K562 (cell line): ENCODE measurements at regions not wholly inside any gene's neighbourhood (a gene's known extent, or its start where the extent isn't known, plus 50 kb on each side); places are given as distances from the start of the nearest gene placed in this dataset.

Source experiments
- ATAC-seq: fragments of 200-7000 bp; cut with Tn5 transposase; 3 replicates; pipeline ENCODE4 v1.9.1; 2020; ENCODE audit warnings: moderate library complexity
- BruUV-seq: library from RNA; stranded (reverse); fragments of 400-500 nt; replicated peaks from 2 replicates; lab custom pipeline; 2021; lab: Mats Ljungman, UMichigan
- CTCF ChIA-PET: fragments of 300-600 bp; formaldehyde crosslinking; extraction: SDS; loops from one replicate; lab custom pipeline; 2021; ENCODE audit warnings: low intra/inter-chr PET ratio; lab: Yijun Ruan, JAX
- POLR2A ChIA-PET: fragments of 300-600, 350-650 bp; sonication (Branson Sonifier 250); formaldehyde crosslinking; extraction: SDS; loops from one replicate; lab custom pipeline; 2021; ENCODE audit warnings: antibody characterized with exemption, inconsistent platforms; lab: Yijun Ruan, JAX
- DNase-seq, 4 experiments: peaks; one replicate each; pipeline versions ENCODE4 v3.0.0 to v3.0.0-alpha.2; 2011 to 2018; ENCODE audit warnings: low spot score in 3 of 4, mixed read lengths in 3 of 4; ENCODE audit errors: extremely low read depth in 1 of 4
- FAIRE-seq: peaks from 2 replicates; lab custom pipeline; 2011; peaks lifted over from hg19 to GRCh38; lab: Jason Lieb, UNC
- H2AFZ ChIP-seq: 2 replicates; pipeline ENCODE4 v1.6.0; 2011; ENCODE audit warnings: low read depth, low read length, control low read depth, inconsistent platforms
- H3K27ac ChIP-seq: fragments of 200-600 bp; 3 replicates; pipeline ENCODE4 v1.8.0; 2011; ENCODE audit warnings: low read depth, mild to moderate bottlenecking, control low read depth, inconsistent platforms, low read length, moderate library complexity, mixed read lengths; ENCODE audit errors: extremely low read depth
- H3K27me3 ChIP-seq, 2 experiments: fragments of 300-600 bp in 1 of 2; 2 replicates in 1 of 2; 3 replicates in 1 of 2; pipeline versions ENCODE4 v1.6.0 to v1.8.0; 2011; ENCODE audit warnings: inconsistent platforms in 2 of 2, low read length in 2 of 2, mild to moderate bottlenecking in 1 of 2, mixed read lengths in 1 of 2, moderate library complexity in 1 of 2; ENCODE audit not compliant: control insufficient read depth in 2 of 2, insufficient read depth in 2 of 2
- H3K36me3 ChIP-seq: fragments of 300-600 bp; 3 replicates; pipeline ENCODE4 v1.8.0; 2011; ENCODE audit warnings: mild to moderate bottlenecking, low read length, inconsistent platforms; ENCODE audit not compliant: control insufficient read depth, insufficient read depth
- H3K4me1 ChIP-seq, 2 experiments: fragments of 200-600 bp in 1 of 2; replicated peaks in 1 of 2; 2 replicates in 1 of 2; 3 replicates in 1 of 2; pipeline versions ENCODE4 v1.5.1 to v1.8.0; 2011; ENCODE audit warnings: inconsistent platforms in 2 of 2, low read length in 2 of 2, mild to moderate bottlenecking in 1 of 2, mixed read lengths in 1 of 2, moderate library complexity in 1 of 2; ENCODE audit not compliant: control insufficient read depth in 2 of 2, insufficient read depth in 2 of 2
- H3K4me2 ChIP-seq: 2 replicates; pipeline ENCODE4 v1.6.1; 2011; ENCODE audit warnings: low read length, control low read depth, inconsistent platforms, mixed read lengths; ENCODE audit not compliant: insufficient read depth
- H3K4me3 ChIP-seq: fragments of 200-600 bp; sonication (generic), shearing (Covaris generic); 2 replicates; pipeline ENCODE4 v1.5.1; 2016; ENCODE audit warnings: control low read depth, inconsistent platforms
- H3K79me2 ChIP-seq: fragments of 200-600 bp; 3 replicates; pipeline ENCODE4 v1.8.0; 2011; ENCODE audit warnings: low read length, inconsistent platforms; ENCODE audit not compliant: control insufficient read depth, insufficient read depth
- H3K9ac ChIP-seq, 2 experiments: 2 replicates each; pipeline versions ENCODE4 v1.6.0 to v1.6.1; 2011; ENCODE audit warnings: low read depth in 2 of 2, low read length in 2 of 2, control low read depth in 1 of 2, inconsistent platforms in 1 of 2, mild to moderate bottlenecking in 1 of 2, mixed read lengths in 1 of 2; ENCODE audit not compliant: insufficient read depth in 1 of 2
- H3K9me1 ChIP-seq: one replicate; pipeline ENCODE4 v1.6.0; 2011; ENCODE audit warnings: inconsistent platforms, mild to moderate bottlenecking, low read length, moderate library complexity; ENCODE audit not compliant: control insufficient read depth, insufficient read depth
- H3K9me3 ChIP-seq: replicated peaks from 2 replicates; pipeline ENCODE4 v1.5.1; 2011; ENCODE audit warnings: low read depth, low read length, inconsistent platforms; ENCODE audit not compliant: control insufficient read depth, insufficient read depth
- H4K20me1 ChIP-seq: replicated peaks from 2 replicates; pipeline ENCODE4 v1.6.1; 2011; ENCODE audit warnings: low read length, inconsistent platforms, mixed read lengths; ENCODE audit not compliant: control insufficient read depth, insufficient read depth
- ARID2 ChIP-seq: fragments of 450-650 bp; IDR thresholded peaks from 2 replicates; pipeline ENCODE4 v1.6.1; 2017; ENCODE audit warnings: antibody characterized with exemption, mild to moderate bottlenecking
- ATF4 ChIP-seq: fragments of 450-650 bp; formaldehyde crosslinking; IDR thresholded peaks from 2 replicates; pipeline ENCODE4 v1.4.0; 2022; ENCODE audit warnings: mild to moderate bottlenecking, moderate library complexity
- CBX2 ChIP-seq: fragments of 200-600 bp; sonication (generic); IDR thresholded peaks from one replicate; pipeline ENCODE4 v1.6.1; 2012; ENCODE audit warnings: mild to moderate bottlenecking, low read length, inconsistent platforms; ENCODE audit not compliant: insufficient read depth, poor library complexity, severe bottlenecking
- CBX8 ChIP-seq: fragments of 200-600 bp; sonication (generic); IDR thresholded peaks from 2 replicates; pipeline ENCODE4 v1.6.1; 2012; ENCODE audit warnings: borderline replicate concordance, mixed run types, low read depth, mild to moderate bottlenecking, moderate library complexity, mixed read lengths, low read length, control low read depth, inconsistent platforms; ENCODE audit not compliant: poor library complexity, severe bottlenecking; ENCODE audit errors: extremely low read depth
- DACH1 ChIP-seq: fragments of 450-650 bp; IDR thresholded peaks from 2 replicates; pipeline ENCODE4 v1.6.1; 2018; ENCODE audit not compliant: partially characterized antibody
- HIVEP1 ChIP-seq: fragments of 250-450 bp; sonication (Bioruptor Pico); IDR thresholded peaks from 2 replicates; pipeline ENCODE4 v1.4.0; 2020; ENCODE audit warnings: mild to moderate bottlenecking
- IRF9 ChIP-seq: fragments of 450-650 bp; IDR thresholded peaks from 2 replicates; pipeline ENCODE4 v1.6.1; 2016; ENCODE audit warnings: missing biosample characterization, missing genetic modification characterization
- MED1 ChIP-seq: sonication (generic); formaldehyde crosslinking; IDR thresholded peaks from 2 replicates; pipeline ENCODE4 v1.8.1; 2023; ENCODE audit warnings: missing genetic modification reagents, borderline replicate concordance
- NFIX ChIP-seq: fragments of 250-450 bp; sonication (Bioruptor Pico); IDR thresholded peaks from 2 replicates; pipeline ENCODE4 v1.4.0; 2020; ENCODE audit warnings: low read depth, mild to moderate bottlenecking, moderate library complexity
- RAD21 ChIP-seq, 2 experiments: fragments of 250-450 bp in 1 of 2; fragments of 450-650 bp in 1 of 2; sonication (Bioruptor Pico) in 1 of 2; formaldehyde crosslinking in 1 of 2; IDR thresholded peaks in 1 of 2; conservative IDR thresholded peaks in 1 of 2; 2 replicates each; pipeline versions ENCODE4 v1.4.0 to v1.8.0; 2020 to 2022; ENCODE audit warnings: mild to moderate bottlenecking in 2 of 2, moderate library complexity in 1 of 2
- RHOXF2B ChIP-seq: fragments of 250-450 bp; sonication (Bioruptor Pico); conservative IDR thresholded peaks from 2 replicates; pipeline ENCODE4 v1.5.1; 2021
- SAFB ChIP-seq: fragments of 200-400 bp; formaldehyde crosslinking; IDR thresholded peaks from 2 replicates; pipeline ENCODE4 v1.6.1; 2017; ENCODE audit warnings: low read depth, low read length, borderline replicate concordance
- TEAD2 ChIP-seq: fragments of 450-650 bp; IDR thresholded peaks from 2 replicates; pipeline ENCODE4 v1.6.1; 2016; ENCODE audit warnings: missing genetic modification characterization, control low read depth, missing compliant biosample characterization
- ZNF217 ChIP-seq: sonication (generic); formaldehyde crosslinking; IDR thresholded peaks from 2 replicates; pipeline ENCODE4 v1.8.0; 2022; ENCODE audit warnings: mild to moderate bottlenecking, missing genetic modification reagents
- ZNF324 ChIP-seq: fragments of 250-450 bp; sonication (Bioruptor Pico); IDR thresholded peaks from 2 replicates; pipeline ENCODE4 v1.4.0; 2020; ENCODE audit warnings: mild to moderate bottlenecking
- ZNF644 ChIP-seq: fragments of 200-800 bp; sonication (Bioruptor generic); IDR thresholded peaks from 2 replicates; pipeline ENCODE4 v1.6.1; 2016; ENCODE audit warnings: low read depth, missing genetic modification characterization, missing compliant biosample characterization
- ZNF707 ChIP-seq: fragments of 250-450 bp; sonication (Bioruptor Pico); conservative IDR thresholded peaks from 2 replicates; pipeline ENCODE4 v1.8.0; 2022; ENCODE audit warnings: inconsistent platforms, mild to moderate bottlenecking, moderate library complexity
- ZNF764 ChIP-seq: fragments of 250-450 bp; sonication (Bioruptor Pico); IDR thresholded peaks from 2 replicates; pipeline ENCODE4 v1.4.0; 2020; ENCODE audit warnings: low read depth, mild to moderate bottlenecking, moderate library complexity
- ZZZ3 ChIP-seq: fragments of 450-650 bp; IDR thresholded peaks from 2 replicates; pipeline ENCODE4 v1.6.1; 2016; ENCODE audit warnings: antibody characterized with exemption, mild to moderate bottlenecking, moderate library complexity
- WGBS: fragments of 100-300 bp; shearing (Covaris generic); methylation state at CpG from one replicate; pipeline ENCODE4 v1.1.6; 2016; ENCODE audit warnings: low coverage, mixed read lengths; ENCODE audit not compliant: insufficient coverage; ENCODE audit errors: missing lambda C conversion rate; 5-methylcytosine and 5-hydroxymethylcytosine counted together
- in situ Hi-C: fragments of 300-500 bp; cut with MboI; formaldehyde crosslinking; loops from 4 replicates; pipeline ENCODE4 v1.15.0; 2018; ENCODE audit warnings: inconsistent platforms, mixed read lengths
- intact Hi-C: fragments of 100-400 bp; cut with micrococcal nuclease; formaldehyde crosslinking; loops from 2 replicates; pipeline ENCODE4 v1.14.2; 2022

- FAIRE-seq = peak; percentile 15
- 34% methylated on average over 4 of the region's 4 CpGs for WGBS
- intact Hi-C loops = no loop called here
- Histone ChIP-seq H2AFZ (no peak overlapping the region), H3K4me1 (no peaks in the 10 kb centered on the region), H3K79me2 (no peaks in the 10 kb centered on the region), H3K4me2 (no peak overlapping the region), H3K36me3 (no peaks in the 10 kb centered on the region), H3K9me3 (no peaks in the 10 kb centered on the region), H3K27ac (no peak overlapping the region), H3K9ac (no peak overlapping the region)
- in situ Hi-C loops = no loop called here
- ChIA-PET CTCF (no interaction called here), POLR2A (no interaction called here)
- no TSS peak for BruUV-seq
- DNase-seq = no peak
- TF ChIP-seq HIVEP1 (CRISPR knock-in tag) (no peak), IRF9 (no peak), ZNF217 (CRISPR knock-in tag) (no peak), ZNF707 (CRISPR knock-in tag) (no peak), ZNF324 (CRISPR knock-in tag) (no peak), DACH1 (no peak), TEAD2 (no peak), NFIX (CRISPR knock-in tag) (no peak), ATF4 (no peak), ZNF644 (tag) (no peak), MED1 (no peak), SAFB (no peak), ARID2 (no peak), CBX2 (no peak), RAD21 (CRISPR knock-in tag; conservative IDR thresholded peaks at IDR 0.05 in 1 of 2, IDR thresholded peaks at IDR 0.05 in 1 of 2) (no peak), CBX8 (no peak), ZZZ3 (no peak), ZNF764 (no peak), RHOXF2B (CRISPR knock-in tag) (no peak)
- TF ChIP-seq, all 486 proteins: peak for 0
- Histone ChIP-seq H4K20me1 (no peaks in the 10 kb centered on the region), H3K27me3 (no peaks in the 10 kb centered on the region), H3K4me3 (no peak overlapping the region), H3K9me1 (no peaks in the 10 kb centered on the region)
- ATAC-seq = no peak
These were observed 580.7 kb downstream of the RFPL4B start for GRCh38 chr6:112927641-112928320.
